ENCODE measurements at regions not wholly inside any gene's neighbourhood (a gene's known extent, or its start where the extent isn't known, plus 50 kb on each side); places are given as distances from the start of the nearest gene placed in this dataset.
A peak's percentile ranks its signal among the peaks of the same experiment; 100 is the strongest.

DNA sequence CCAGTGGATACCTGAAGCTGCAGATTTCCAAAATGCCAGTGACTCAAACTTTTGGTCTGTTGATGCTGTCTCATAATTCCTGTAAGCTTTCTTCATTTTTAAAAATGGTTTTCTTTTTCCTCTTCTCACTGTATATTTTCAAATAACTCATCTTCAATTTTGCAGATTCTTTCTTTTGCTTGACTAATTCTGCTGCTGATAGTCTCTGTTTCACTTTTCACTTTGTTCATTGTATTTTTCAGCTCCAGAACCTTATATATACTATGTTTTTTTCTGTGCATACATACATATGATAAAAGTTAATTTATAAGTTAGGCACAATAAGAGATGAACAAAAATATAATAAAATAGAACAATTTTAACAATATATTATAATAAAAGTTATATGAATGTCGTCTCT lies 237.7 kb upstream of the GPRIN3 start:
- Histone ChIP-seq H3K27ac (ENCODE audit: low read depth, low read length) (no peak overlapping the region), H2BK15ac (replicated peaks; ENCODE audit: low read depth) (no peak overlapping the region), H3K79me1 (ENCODE audit: low read length) (no peaks in the 10 kb centered on the region), H2BK120ac (ENCODE audit: low read depth, low read length) (no peak overlapping the region), H3K23ac (ENCODE audit: low read length) (no peak overlapping the region), H3K4me1 (ENCODE audit: control insufficient read depth, low read depth, low read length) (no peaks in the 10 kb centered on the region), H4K5ac (ENCODE audit: low read length) (no peak overlapping the region), H3K4me2 (ENCODE audit: low read length) (no peak overlapping the region), H3K36me3 (ENCODE audit: control insufficient read depth, insufficient read depth, low read length) (no peaks in the 10 kb centered on the region), H3K4me3 (ENCODE audit: low read length) (no peak overlapping the region), H3K4ac (ENCODE audit: low read depth, low read length) (no peak overlapping the region), H3K18ac (ENCODE audit: low read length) (no peak overlapping the region), H4K8ac (ENCODE audit: low read depth, low read length) (no peak overlapping the region), H2BK5ac (ENCODE audit: low read length) (no peak overlapping the region), H3K9ac (ENCODE audit: low read length) (no peak overlapping the region), H3K27me3 (ENCODE audit: insufficient read depth, low read length, poor library complexity) (no peaks in the 10 kb centered on the region), H2AK5ac (ENCODE audit: low read length) (no peak overlapping the region), H3K56ac (ENCODE audit: low read length) (no peak overlapping the region), H3K79me2 (ENCODE audit: control insufficient read depth, insufficient read depth, low read length) (no peaks in the 10 kb centered on the region)
- no CpG with 5 or more reads among the region's 1 CpG for WGBS (ENCODE audit: extremely low coverage, insufficient coverage, low lambda C conversion rate)
- DNase-seq, result no peak

GRCh38 chr4:89541998-89542397 lies 234.4 kb upstream of the GPRIN3 start:
- Histone ChIP-seq H3K4me2 (ENCODE audit: low read length) (no peak overlapping the region), H3K4me3 (ENCODE audit: low read length) (no peak overlapping the region), H3K79me1 (ENCODE audit: low read length) (no peaks in the 10 kb centered on the region), H3K4me1 (ENCODE audit: control insufficient read depth, low read depth, low read length) (no peaks in the 10 kb centered on the region), H4K5ac (ENCODE audit: low read length) (no peak overlapping the region), H3K18ac (ENCODE audit: low read length) (no peak overlapping the region), H2BK120ac (ENCODE audit: low read depth, low read length) (no peak overlapping the region), H3K9ac (ENCODE audit: low read length) (no peak overlapping the region), H2AK5ac (ENCODE audit: low read length) (no peak overlapping the region), H3K27ac (ENCODE audit: low read depth, low read length) (no peak overlapping the region), H3K79me2 (ENCODE audit: control insufficient read depth, insufficient read depth, low read length) (no peaks in the 10 kb centered on the region), H3K23ac (ENCODE audit: low read length) (no peak overlapping the region), H3K27me3 (ENCODE audit: insufficient read depth, low read length, poor library complexity) (no peaks in the 10 kb centered on the region), H4K8ac (ENCODE audit: low read depth, low read length) (no peak overlapping the region), H3K4ac (ENCODE audit: low read depth, low read length) (no peak overlapping the region), H2BK5ac (ENCODE audit: low read length) (no peak overlapping the region), H3K36me3 (ENCODE audit: control insufficient read depth, insufficient read depth, low read length) (no peaks in the 10 kb centered on the region), H2BK15ac (replicated peaks; ENCODE audit: low read depth) (no peak overlapping the region), H3K56ac (ENCODE audit: low read length) (no peak overlapping the region)
- no peak for DNase-seq

- H3K56ac ChIP-seq (ENCODE audit: low read length), result no peak overlapping the region
- no CpG with 5 or more reads among the region's 2 CpGs for WGBS (ENCODE audit: extremely low coverage, insufficient coverage, low lambda C conversion rate)
These were observed 232.5 kb upstream of the GPRIN3 start for GRCh38 chr4:89539797-89540711.

DNA sequence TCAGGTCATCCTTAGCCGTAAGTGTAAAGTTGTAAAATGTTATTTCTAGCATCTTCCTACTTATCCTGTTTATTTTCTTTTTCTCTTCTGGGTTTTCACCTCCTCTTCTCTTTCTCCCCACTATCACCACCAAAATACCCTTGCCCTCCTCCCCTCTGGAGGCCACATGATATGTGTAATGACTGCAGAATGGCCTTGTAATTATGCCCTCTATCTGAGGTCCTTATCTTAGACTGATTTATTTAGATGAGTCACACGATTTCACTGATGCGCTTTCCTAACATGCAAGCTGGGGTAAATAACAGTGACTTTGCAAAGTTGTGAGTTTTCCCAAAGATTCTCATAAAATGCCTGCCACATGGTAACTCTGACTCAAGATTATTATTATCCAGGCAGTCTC lies 231.8 kb upstream of the GPRIN3 start:
- Histone ChIP-seq H3K9ac (ENCODE audit: low read length) (no peak overlapping the region), H4K8ac (ENCODE audit: low read depth, low read length) (no peak overlapping the region), H3K4ac (ENCODE audit: low read depth, low read length) (no peak overlapping the region), H3K79me1 (ENCODE audit: low read length) (no peaks in the 10 kb centered on the region), H2BK5ac (ENCODE audit: low read length) (no peak overlapping the region), H3K4me2 (ENCODE audit: low read length) (no peak overlapping the region), H3K36me3 (ENCODE audit: control insufficient read depth, insufficient read depth, low read length) (no peaks in the 10 kb centered on the region), H3K56ac (ENCODE audit: low read length) (no peak overlapping the region), H3K18ac (ENCODE audit: low read length) (no peak overlapping the region), H3K4me1 (ENCODE audit: control insufficient read depth, low read depth, low read length) (no peaks in the 10 kb centered on the region), H2BK120ac (ENCODE audit: low read depth, low read length) (no peak overlapping the region), H3K27ac (ENCODE audit: low read depth, low read length) (no peak overlapping the region), H2BK15ac (replicated peaks; ENCODE audit: low read depth) (no peak overlapping the region), H3K4me3 (ENCODE audit: low read length) (no peak overlapping the region), H3K79me2 (ENCODE audit: control insufficient read depth, insufficient read depth, low read length) (no peaks in the 10 kb centered on the region), H4K5ac (ENCODE audit: low read length) (no peak overlapping the region), H2AK5ac (ENCODE audit: low read length) (no peak overlapping the region), H3K23ac (ENCODE audit: low read length) (no peak overlapping the region), H3K27me3 (ENCODE audit: insufficient read depth, low read length, poor library complexity) (no peaks in the 10 kb centered on the region)
- no CpG with 5 or more reads among the region's 3 CpGs for WGBS (ENCODE audit: extremely low coverage, insufficient coverage, low lambda C conversion rate)
- DNase-seq, result peak; percentile 56

More at GRCh38 chr4:89539797-89540711, 232.5 kb upstream of the GPRIN3 start:
- Histone ChIP-seq H3K18ac (ENCODE audit: low read length) (no peak overlapping the region), H3K4ac (ENCODE audit: low read depth, low read length) (no peak overlapping the region), H2AK5ac (ENCODE audit: low read length) (no peak overlapping the region), H3K36me3 (ENCODE audit: control insufficient read depth, insufficient read depth, low read length) (no peaks in the 10 kb centered on the region), H3K4me1 (ENCODE audit: control insufficient read depth, low read depth, low read length) (no peaks in the 10 kb centered on the region), H3K27me3 (ENCODE audit: insufficient read depth, low read length, poor library complexity) (no peaks in the 10 kb centered on the region), H3K9ac (ENCODE audit: low read length) (no peak overlapping the region), H2BK5ac (ENCODE audit: low read length) (no peak overlapping the region), H2BK15ac (replicated peaks; ENCODE audit: low read depth) (no peak overlapping the region), H4K5ac (ENCODE audit: low read length) (no peak overlapping the region), H3K27ac (ENCODE audit: low read depth, low read length) (no peak overlapping the region), H3K79me1 (ENCODE audit: low read length) (no peaks in the 10 kb centered on the region), H3K4me3 (ENCODE audit: low read length) (no peak overlapping the region), H4K8ac (ENCODE audit: low read depth, low read length) (no peak overlapping the region), H2BK120ac (ENCODE audit: low read depth, low read length) (no peak overlapping the region), H3K4me2 (ENCODE audit: low read length) (no peak overlapping the region), H3K23ac (ENCODE audit: low read length) (no peak overlapping the region), H3K79me2 (ENCODE audit: control insufficient read depth, insufficient read depth, low read length) (no peaks in the 10 kb centered on the region)
- peak; percentile 13 for DNase-seq

- Histone ChIP-seq H3K56ac (ENCODE audit: low read length) (no peak overlapping the region), H3K4ac (ENCODE audit: low read depth, low read length) (no peak overlapping the region), H3K36me3 (ENCODE audit: control insufficient read depth, insufficient read depth, low read length) (no peaks in the 10 kb centered on the region), H3K79me1 (ENCODE audit: low read length) (no peaks in the 10 kb centered on the region), H3K23ac (ENCODE audit: low read length) (no peak overlapping the region), H2AK5ac (ENCODE audit: low read length) (no peak overlapping the region), H2BK120ac (ENCODE audit: low read depth, low read length) (no peak overlapping the region), H3K4me1 (ENCODE audit: control insufficient read depth, low read depth, low read length) (no peaks in the 10 kb centered on the region), H3K4me3 (ENCODE audit: low read length) (no peak overlapping the region), H3K27ac (ENCODE audit: low read depth, low read length) (no peak overlapping the region), H3K9ac (ENCODE audit: low read length) (no peak overlapping the region), H3K4me2 (ENCODE audit: low read length) (no peak overlapping the region), H3K27me3 (ENCODE audit: insufficient read depth, low read length, poor library complexity) (no peaks in the 10 kb centered on the region), H4K8ac (ENCODE audit: low read depth, low read length) (no peak overlapping the region), H4K5ac (ENCODE audit: low read length) (no peak overlapping the region), H3K18ac (ENCODE audit: low read length) (no peak overlapping the region), H2BK15ac (replicated peaks; ENCODE audit: low read depth) (no peak overlapping the region), H3K79me2 (ENCODE audit: control insufficient read depth, insufficient read depth, low read length) (no peaks in the 10 kb centered on the region), H2BK5ac (ENCODE audit: low read length) (no peak overlapping the region)
- no CpG with 5 or more reads among the region's 1 CpG for WGBS (ENCODE audit: extremely low coverage, insufficient coverage, low lambda C conversion rate)
- DNase-seq, result no peak
These were observed 231.3 kb upstream of the GPRIN3 start for GRCh38 chr4:89538886-89539285.

- Histone ChIP-seq H2BK15ac (replicated peaks; ENCODE audit: low read depth) (no peak overlapping the region), H3K4ac (ENCODE audit: low read depth, low read length) (no peak overlapping the region), H3K27me3 (ENCODE audit: insufficient read depth, low read length, poor library complexity) (no peaks in the 10 kb centered on the region), H2BK120ac (ENCODE audit: low read depth, low read length) (no peak overlapping the region), H3K4me3 (ENCODE audit: low read length) (no peak overlapping the region), H3K36me3 (ENCODE audit: control insufficient read depth, insufficient read depth, low read length) (no peaks in the 10 kb centered on the region), H3K27ac (ENCODE audit: low read depth, low read length) (no peak overlapping the region), H3K4me1 (ENCODE audit: control insufficient read depth, low read depth, low read length) (no peaks in the 10 kb centered on the region), H2AK5ac (ENCODE audit: low read length) (no peak overlapping the region), H3K9ac (ENCODE audit: low read length) (no peak overlapping the region), H4K5ac (ENCODE audit: low read length) (no peak overlapping the region), H3K79me1 (ENCODE audit: low read length) (no peaks in the 10 kb centered on the region), H4K8ac (ENCODE audit: low read depth, low read length) (no peak overlapping the region), H2BK5ac (ENCODE audit: low read length) (no peak overlapping the region), H3K56ac (ENCODE audit: low read length) (no peak overlapping the region), H3K18ac (ENCODE audit: low read length) (no peak overlapping the region), H3K4me2 (ENCODE audit: low read length) (no peak overlapping the region), H3K23ac (ENCODE audit: low read length) (no peak overlapping the region), H3K79me2 (ENCODE audit: control insufficient read depth, insufficient read depth, low read length) (no peaks in the 10 kb centered on the region)
- no peak for DNase-seq
These were observed 230.6 kb upstream of the GPRIN3 start for GRCh38 chr4:89538171-89538570.

All from mesendoderm (in vitro differentiated cells).